Fibroblast of mammary gland (primary cell): ENCODE measurements at regions not wholly inside any gene's neighbourhood (a gene's known extent, or its start where the extent isn't known, plus 50 kb on each side); places are given as distances from the start of the nearest gene placed in this dataset.

ENCODE experiments used
- DNase-seq: peaks from one replicate; pipeline ENCODE4 v3.0.0-alpha.2; 2010; ENCODE audit warnings: low read depth
- H3K4me3 ChIP-seq: 2 replicates; pipeline ENCODE4 v1.5.1; 2011; ENCODE audit warnings: low read depth, mild to moderate bottlenecking, low read length, moderate library complexity; ENCODE audit not compliant: control insufficient read depth
- TF ChIP-seq, protein P1 (sequence below): conservative IDR thresholded peaks from 2 replicates; pipeline ENCODE4 v1.5.1; 2011; ENCODE audit warnings: low read depth, low read length, inconsistent platforms; ENCODE audit not compliant: control insufficient read depth, insufficient read depth

DNA sequence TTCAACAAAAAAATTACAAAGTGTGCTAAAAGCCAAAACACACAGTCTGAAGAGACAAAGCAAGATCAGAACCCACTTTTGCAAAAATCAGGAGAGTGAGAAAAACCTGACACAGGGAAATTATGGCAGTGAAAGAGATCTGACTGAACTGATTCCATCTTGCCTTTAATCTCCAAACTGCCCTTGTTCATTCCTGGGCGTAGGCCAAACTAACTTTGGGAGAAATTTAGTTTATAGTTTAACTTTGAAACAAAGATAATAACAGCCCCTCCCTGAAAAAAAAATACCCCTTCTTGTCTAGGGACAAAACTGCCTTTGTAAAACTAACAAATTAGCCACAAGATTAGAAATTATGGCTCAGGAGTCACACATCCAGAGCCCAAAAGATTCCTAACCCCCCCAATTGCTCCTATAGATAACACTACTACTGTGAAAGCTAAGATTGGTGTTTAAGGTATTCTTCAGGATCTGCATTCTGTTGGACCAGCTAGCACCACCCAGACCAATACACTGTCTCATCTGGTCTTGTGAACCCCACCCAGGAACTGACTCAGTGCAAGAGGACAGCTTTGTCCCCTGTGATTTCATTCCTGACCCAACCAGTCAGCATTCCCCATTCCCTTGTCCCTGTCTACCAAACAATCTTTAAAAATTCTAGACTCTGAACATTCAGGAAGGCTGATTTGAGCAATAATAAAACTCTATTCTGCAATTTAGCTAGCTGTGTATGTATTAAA, 226.1 kb upstream of the SH3BP4 start:
- peak; percentile 28 for DNase-seq
- H3K4me3 ChIP-seq, result no peak overlapping the region
- TF ChIP-seq, protein P1, sequence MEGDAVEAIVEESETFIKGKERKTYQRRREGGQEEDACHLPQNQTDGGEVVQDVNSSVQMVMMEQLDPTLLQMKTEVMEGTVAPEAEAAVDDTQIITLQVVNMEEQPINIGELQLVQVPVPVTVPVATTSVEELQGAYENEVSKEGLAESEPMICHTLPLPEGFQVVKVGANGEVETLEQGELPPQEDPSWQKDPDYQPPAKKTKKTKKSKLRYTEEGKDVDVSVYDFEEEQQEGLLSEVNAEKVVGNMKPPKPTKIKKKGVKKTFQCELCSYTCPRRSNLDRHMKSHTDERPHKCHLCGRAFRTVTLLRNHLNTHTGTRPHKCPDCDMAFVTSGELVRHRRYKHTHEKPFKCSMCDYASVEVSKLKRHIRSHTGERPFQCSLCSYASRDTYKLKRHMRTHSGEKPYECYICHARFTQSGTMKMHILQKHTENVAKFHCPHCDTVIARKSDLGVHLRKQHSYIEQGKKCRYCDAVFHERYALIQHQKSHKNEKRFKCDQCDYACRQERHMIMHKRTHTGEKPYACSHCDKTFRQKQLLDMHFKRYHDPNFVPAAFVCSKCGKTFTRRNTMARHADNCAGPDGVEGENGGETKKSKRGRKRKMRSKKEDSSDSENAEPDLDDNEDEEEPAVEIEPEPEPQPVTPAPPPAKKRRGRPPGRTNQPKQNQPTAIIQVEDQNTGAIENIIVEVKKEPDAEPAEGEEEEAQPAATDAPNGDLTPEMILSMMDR, result no peak

DNA sequence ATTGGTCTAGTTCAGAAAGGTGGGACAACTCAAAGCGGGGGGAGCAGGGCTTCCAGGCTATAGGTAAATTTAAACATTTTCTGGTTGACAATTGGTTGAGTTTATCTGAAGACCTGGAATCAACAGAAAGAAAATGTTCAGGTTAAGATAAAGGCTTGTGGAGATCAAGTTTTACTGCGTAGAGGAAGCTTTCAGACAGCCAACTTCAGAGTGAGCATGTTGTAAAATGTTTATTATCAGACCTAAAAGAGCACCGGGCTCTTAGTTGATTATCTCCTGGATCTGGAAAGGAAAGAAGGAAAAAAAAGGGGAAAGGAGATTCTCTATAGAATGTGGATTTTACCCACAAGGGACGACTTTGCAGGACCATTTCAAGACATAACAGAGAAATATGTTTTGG, 227.0 kb upstream of the SH3BP4 start:
- TF ChIP-seq, protein P1, result no peak
- H3K4me3 ChIP-seq, result no peak overlapping the region
- DNase-seq, result no peak

- TF ChIP-seq, protein P1, result no peak
- DNase-seq, result no peak
Measured at GRCh38 chr2:234723400-234723799, 226.5 kb upstream of the ARL4C start.

DNA sequence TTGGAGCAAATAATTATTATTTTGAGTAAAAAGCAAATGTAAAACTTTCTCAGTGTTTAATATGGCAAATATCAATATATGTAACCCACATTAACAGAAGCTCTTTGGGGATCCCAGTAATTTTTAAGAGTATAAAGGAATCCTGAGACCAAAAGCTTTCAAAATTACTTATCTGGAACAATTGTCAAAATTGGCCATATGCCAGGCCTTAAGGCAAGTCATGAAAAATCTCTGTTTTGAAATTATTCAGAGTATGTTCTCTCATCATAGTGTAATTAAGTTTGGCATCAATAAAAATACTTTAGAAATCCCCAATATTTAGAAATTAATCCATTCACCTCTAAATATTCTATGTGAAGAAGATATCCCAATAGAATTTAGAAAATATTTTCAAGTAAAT, 225.3 kb upstream of the ARL4C start:
- TF ChIP-seq, protein P1, result no peak
- no peak for DNase-seq
- no peak overlapping the region for H3K4me3 ChIP-seq

More at GRCh38 chr2:234723400-234723799, 226.5 kb upstream of the ARL4C start:
- no peak overlapping the region for H3K4me3 ChIP-seq

- H3K4me3 ChIP-seq, result no peak overlapping the region
- no peak for DNase-seq
- TF ChIP-seq, protein P1, result no peak
Measured at GRCh38 chr2:234719116-234719716, 222.3 kb upstream of the ARL4C start.

- H3K4me3 ChIP-seq, result no peak overlapping the region
- TF ChIP-seq, protein P1, result no peak
- DNase-seq, result no peak
Measured at GRCh38 chr2:234716271-234716670, 219.4 kb upstream of the ARL4C start.
